AG04449 (cell line): ENCODE measurements at regions not wholly inside any gene's neighbourhood (a gene's known extent, or its start where the extent isn't known, plus 50 kb on each side); places are given as distances from the start of the nearest gene placed in this dataset.

Source experiments
- CTCF ChIA-PET: fragments of 350-600 bp; formaldehyde crosslinking; extraction: SDS; loops from one replicate; lab custom pipeline; 2021; ENCODE audit warnings: antibody characterized with exemption; lab: Yijun Ruan, JAX
- POLR2A ChIA-PET: fragments of 400-600, 350-600 bp; formaldehyde crosslinking; extraction: SDS; loops from one replicate; lab custom pipeline; 2020; ENCODE audit warnings: antibody characterized with exemption, inconsistent platforms; lab: Yijun Ruan, JAX
- DNase-seq: peaks from one replicate; pipeline ENCODE4 v3.0.0-alpha.2; 2010; ENCODE audit warnings: low read depth, low spot score
- H3K4me3 ChIP-seq: 2 replicates; pipeline ENCODE4 v1.5.1; 2011; ENCODE audit warnings: low read depth, mild to moderate bottlenecking, control low read depth, low read length
- CTCF ChIP-seq: IDR thresholded peaks from one replicate; pipeline ENCODE4 v1.5.1; 2011; ENCODE audit warnings: mild to moderate bottlenecking, moderate library complexity, low read length, control low read depth, inconsistent platforms; ENCODE audit not compliant: insufficient read depth; ENCODE audit errors: missing control alignments

DNA sequence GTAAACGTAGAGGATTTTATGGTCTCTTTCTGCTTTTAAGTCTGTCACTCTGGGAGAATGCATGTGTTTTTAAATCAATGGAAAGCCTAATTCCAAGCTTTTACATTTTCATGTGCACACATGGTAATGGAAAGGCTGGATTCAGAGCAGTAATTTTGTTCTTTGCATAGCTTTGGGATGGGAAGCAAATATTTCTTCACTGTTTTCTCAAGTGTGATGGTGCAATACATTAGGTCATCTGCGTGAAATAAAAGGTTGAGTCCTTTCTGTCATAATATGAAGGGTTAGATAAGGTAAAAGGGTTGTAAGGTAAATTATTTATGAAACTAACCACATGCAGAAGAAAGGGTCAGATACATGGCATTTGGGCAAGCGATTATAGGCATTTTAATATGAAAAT, 88.2 kb upstream of the NR3C1 start:
- TF ChIP-seq CTCF, result no peak
- ChIA-PET CTCF (no interaction called here), POLR2A (no interaction called here)
- H3K4me3 ChIP-seq, result no peak overlapping the region
- no peak for DNase-seq

- POLR2A ChIA-PET, result no interaction called here
- CTCF ChIA-PET, result no interaction called here
- TF ChIP-seq CTCF, result no peak
Observed at GRCh38 chr5:143488381-143488780, 84.9 kb upstream of the NR3C1 start.

DNA sequence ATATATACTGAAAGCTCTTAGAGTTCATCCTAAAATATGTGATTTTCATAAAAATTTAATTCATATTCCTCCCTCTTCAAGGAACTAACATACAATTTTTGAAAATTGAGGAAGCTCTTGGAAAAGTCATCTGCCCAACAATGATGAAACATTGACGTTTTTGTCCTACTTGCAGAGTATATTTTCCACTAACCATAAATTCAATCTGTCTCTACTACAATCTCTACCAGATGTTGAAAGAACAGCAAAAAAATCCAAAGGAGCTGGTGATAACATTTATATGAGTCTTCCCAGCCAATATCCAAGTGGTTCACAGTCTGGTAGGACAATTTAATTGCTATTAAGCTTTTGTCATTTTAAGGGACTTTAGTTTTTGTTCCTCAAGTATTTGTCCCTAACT, 81.1 kb upstream of the NR3C1 start:
- ChIA-PET POLR2A (no interaction called here), CTCF (interaction anchor here (0.9 kb wide), 1 partner anchor 342 kb away, joined by 3 read pairs; no protein-coding TSS in a partner anchor)
- TF ChIP-seq CTCF, result no peak
- DNase-seq, result no peak
- H3K4me3 ChIP-seq, result no peak overlapping the region

More at GRCh38 chr5:143488381-143488780, 84.9 kb upstream of the NR3C1 start:
- H3K4me3 ChIP-seq, result no peak overlapping the region
- no peak for DNase-seq

DNA sequence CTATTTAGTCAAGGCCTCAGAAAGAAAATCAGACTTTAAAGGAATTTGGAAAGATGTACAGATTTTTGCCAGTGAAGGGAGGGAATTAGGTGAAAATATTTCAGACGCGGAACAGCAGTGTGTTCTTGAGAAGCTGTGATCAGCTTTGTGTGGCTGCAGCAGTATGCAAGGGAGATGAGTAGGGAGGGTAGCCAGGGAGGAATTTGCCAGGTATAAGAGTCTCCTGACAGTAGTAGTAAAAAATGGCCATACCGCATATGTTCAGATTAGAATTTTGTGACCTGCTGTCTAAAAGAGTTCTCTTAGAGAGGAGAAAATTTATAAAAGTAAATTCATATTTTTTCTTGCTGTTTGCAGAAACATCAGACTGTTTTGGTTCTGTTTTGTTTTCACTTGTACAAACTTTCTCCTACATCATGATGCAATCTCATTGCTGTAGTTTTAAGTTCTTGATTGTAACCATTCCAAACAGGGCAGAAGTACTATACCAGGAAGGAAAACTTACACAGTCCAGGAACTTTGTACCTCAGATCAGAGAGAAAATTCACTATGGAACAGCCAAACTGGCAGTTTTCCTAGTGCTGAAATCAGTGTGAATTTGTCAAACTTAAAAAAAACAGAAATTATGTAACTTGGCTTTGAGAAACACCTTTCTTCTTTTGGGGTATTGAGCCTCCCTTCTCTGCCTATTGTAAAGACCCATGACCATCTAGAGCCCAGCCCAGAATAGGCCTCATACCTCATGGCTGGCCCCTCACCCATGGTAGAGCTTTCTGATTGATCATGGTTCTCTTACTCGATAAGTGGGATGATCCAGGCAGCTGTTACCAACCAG, 78.4 kb upstream of the NR3C1 start:
- ChIA-PET CTCF (no interaction called here), POLR2A (no interaction called here)
- no peak for DNase-seq
- TF ChIP-seq CTCF, result no peak
- no peak overlapping the region for H3K4me3 ChIP-seq

DNA sequence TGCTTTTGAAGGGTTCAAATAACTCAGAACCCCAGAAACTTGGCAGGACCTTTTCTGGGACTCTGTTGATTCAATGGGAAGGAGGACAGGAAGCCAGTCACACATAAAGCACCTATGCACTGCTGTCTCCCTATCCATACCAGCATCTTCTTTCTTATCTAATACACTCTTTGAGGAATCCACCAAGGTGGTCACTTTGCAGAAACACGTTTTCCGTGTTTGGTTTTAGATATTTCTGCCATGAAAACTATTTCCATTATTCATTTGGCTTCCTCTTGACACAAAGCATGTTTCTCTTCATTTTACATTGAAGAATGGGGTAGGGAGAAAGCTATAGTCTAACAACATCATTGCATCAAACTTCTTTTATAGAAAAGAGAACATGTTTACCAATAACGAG, 76.5 kb upstream of the NR3C1 start:
- no peak for TF ChIP-seq CTCF
- POLR2A ChIA-PET, result no interaction called here
- CTCF ChIA-PET, result no interaction called here
- no peak overlapping the region for H3K4me3 ChIP-seq
- no peak for DNase-seq

GRCh38 chr5:143479394-143479793, 75.9 kb upstream of the NR3C1 start:
- no peak overlapping the region for H3K4me3 ChIP-seq
- no peak for TF ChIP-seq CTCF
- ChIA-PET CTCF (no interaction called here), POLR2A (no interaction called here)
- DNase-seq, result no peak
